DMS53 treated with DMSO at 0.1 percent for 48 hours (cell line): ENCODE measurements at regions not wholly inside any gene's neighbourhood (a gene's known extent, or its start where the extent isn't known, plus 50 kb on each side); places are given as distances from the start of the nearest gene placed in this dataset.
A peak's percentile ranks its signal among the peaks of the same experiment; 100 is the strongest.
"Not testable (repeated sequence)": the region's sequence is repeated elsewhere in the genome, so short reads cannot be mapped to it uniquely, and the experiment has no call there.

Experiments
- DNase-seq: peaks from one replicate; lab custom pipeline; 2025; ENCODE audit not compliant: unreplicated experiment; lab: John Stamatoyannopoulos, UW

DNA sequence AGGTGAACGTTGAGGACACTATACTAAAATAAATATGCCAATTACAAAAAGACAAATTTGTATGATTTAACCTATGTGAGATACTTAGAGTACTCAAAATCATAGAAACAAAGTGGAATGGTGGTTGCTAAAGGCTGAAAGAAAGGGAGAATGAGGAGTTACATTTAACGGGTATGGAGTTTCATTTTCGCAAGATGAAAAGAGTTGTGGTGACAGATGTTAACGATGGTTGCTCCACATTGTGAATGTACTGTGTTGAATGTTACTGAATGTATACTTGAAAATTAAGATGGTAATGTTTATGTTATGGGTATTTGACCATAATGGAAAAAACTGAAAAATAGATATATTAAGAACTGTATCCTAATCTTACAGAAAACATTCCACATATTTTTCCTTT, 51.3 kb upstream of the MOCS2 start:
- DNase-seq, result no peak

DNA sequence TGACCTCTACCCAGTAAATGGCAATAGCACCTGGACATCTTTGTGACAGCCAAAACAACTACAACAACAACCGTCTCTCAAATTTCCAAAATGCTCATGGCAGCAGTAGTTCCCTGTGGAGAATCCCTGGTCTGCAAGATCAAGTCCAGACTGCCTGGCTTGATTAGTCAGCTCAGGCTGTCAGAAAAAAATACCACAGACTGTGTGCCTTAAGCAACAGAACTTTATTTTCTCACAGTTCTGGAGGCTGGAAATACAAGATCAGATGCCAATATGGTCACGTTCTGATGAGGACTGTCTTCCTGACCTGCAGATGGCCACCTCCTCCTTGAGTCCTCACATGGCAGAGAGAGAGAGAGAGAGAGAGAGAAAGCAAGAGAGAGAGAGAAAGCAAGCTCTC, 52.3 kb upstream of the MOCS2 start:
- no peak for DNase-seq

DNA sequence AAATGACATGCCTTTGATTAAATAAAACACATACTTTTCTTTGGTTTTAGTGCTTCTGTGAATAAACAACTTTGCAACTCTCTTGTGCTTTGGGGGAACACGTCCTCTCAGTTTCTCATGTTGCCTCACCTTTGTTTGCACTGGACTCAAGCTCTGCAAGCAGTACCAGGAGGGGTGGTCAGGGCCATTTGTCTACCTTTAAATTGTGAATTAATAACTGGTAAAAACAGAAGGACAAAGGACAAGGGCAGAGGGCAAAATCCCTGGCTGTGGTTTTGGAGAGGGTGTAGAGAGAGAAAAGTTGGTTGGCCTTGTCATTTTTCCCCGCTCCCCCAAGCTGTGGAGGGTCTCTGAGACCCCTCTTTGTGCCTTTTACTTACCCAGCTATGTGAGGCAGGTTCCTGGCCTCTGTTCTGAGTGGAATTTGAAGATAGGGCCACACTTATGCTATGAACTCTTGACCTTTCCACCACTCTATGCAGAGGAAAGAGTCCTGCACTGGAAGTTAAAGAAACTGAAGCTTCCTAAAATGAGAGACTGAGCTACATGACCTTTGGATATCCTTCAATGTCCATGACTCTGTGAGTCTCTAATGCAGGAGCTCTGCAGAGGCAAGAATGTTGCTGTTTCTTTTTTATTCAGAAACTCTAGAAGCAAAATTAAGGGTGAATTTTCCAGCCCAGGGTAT, 55.1 kb upstream of the MOCS2 start:
- DNase-seq, result no peak

DNA sequence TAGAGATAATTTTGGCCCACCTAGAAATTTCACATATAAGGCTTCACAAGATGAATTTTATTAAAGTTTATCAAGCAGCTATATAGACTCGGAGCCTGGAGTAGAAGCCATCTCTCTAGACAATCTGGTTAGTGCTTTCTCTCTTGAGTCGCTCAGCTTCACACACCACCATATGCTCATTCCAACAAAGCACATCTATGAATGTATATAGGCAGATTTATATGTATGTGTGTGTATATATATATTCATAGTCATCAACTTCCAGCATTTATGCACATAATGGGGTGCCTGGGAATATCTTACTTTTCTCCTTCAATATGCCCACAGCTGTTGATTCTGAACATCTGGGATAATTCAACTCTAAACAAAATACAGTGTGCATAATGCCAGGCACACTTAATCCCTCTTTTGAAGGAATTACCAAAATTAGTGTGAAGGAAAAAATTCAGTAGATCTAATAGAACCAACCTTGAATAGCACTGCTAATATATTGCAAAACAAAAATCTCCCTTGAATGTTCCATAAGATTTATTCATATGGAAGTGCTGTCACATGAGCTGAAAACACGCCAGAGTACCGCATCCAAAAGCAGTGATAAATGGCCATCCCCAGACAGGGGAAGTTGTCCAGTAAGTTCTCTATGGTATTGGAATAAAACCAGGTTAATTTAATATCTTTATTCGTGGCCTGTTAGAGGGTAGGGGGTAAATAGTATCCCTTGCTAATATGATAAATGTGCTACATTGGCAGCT, 56.0 kb upstream of the MOCS2 start:
- DNase-seq, result no peak

DNA sequence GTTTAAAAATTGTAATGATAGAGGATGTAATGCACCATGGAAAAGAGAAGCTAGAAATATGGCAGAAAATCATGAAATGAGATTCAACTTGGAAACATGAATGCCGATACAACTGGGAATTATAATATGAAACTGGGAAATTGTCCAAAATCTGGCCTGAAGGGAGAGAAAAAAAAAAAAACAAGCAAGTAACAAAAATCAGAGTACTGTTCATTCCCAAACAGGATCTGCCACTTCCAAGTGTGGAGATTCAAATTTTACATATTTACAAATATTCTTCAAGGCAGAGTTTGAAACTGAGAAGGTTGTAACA, 56.6 kb upstream of the MOCS2 start:
- DNase-seq, result no peak

DNA sequence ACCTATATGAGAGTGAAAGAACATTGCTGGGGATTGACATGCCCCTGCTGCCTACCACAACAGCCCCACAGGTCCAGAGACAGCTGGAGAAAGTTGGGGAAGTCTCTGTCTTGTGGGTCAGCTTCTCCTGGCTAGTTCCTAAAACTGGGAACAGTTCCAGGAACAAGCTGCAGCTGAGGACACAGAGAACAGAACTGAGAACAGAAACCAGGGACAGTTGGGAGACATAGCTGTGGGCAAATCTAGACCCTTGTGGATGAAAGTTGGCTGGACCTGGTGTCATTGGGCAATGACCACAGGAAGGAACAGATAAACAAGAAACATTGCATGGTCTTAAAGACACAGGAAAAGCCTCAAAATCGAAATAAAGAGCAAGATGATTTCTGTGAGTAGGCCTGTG, 58.3 kb upstream of the MOCS2 start:
- DNase-seq, result no peak

DNA sequence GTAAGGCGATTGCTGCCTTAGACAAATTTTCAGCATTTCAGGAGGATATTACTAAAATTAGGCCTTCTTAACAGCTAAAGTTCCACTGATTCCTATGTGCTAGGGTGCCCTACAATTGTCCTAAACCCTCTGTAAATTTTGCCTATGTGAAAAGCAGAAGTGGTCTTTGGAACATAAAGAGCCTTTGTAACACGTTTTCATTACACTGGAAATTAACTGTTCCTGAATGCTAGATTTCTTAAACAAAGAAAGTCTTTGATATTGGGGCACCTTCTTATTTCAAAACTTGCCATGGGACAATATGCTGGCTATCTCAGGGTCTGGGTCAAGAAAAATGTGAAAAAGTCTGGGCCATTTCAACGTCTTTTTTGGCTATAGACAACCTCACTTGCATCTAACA, 60.4 kb upstream of the MOCS2 start:
- DNase-seq, result no peak

DNA sequence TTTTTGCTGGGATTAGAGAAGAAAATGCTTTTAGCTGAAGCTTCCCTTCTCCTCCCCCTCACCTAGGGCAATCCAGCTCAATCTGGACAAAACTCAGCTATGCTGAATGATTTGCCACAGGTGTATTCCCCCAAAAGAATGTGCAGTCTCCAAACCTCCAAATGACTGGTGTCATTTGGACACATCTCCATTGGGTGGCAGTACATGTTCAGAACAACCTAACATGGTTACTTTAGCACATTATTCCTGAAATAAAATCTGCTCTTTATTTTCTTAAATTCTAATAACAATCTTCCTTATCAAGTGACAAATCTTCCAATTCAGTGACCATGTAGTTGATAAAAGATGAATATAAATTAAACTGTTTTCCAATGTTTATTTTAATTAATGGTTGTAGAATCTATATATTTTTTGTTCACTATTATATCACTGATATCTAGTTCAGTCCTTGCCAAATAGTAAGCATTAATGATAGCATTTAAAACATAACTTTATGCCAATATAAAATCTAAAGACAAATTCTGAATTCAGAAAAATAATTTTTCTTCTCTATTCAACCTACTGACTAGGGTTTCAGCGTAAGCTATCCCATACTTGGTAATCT, 61.3 kb upstream of the MOCS2 start:
- peak; percentile 29 for DNase-seq

DNA sequence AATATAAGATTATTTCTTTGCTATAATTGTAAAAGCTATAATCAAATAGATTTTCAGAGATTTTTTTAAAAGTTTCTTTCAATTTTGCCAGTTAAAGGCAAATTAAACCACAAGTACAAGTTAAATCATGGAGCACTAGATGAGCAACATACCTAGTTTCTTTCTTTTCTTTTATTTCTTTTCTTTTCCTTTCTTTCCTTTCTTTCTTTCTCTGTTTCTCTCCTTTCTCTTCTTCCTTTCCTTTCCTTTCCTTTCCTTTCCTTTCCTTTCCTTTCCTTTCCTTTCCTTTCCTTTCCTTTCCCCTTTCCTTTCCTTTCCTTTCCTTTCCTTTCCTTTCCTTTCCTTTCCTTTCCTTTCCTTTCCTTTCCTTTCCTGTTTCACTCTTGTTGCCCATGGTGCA, 62.5 kb upstream of the MOCS2 start:
- not testable (repeated sequence) for DNase-seq

DNA sequence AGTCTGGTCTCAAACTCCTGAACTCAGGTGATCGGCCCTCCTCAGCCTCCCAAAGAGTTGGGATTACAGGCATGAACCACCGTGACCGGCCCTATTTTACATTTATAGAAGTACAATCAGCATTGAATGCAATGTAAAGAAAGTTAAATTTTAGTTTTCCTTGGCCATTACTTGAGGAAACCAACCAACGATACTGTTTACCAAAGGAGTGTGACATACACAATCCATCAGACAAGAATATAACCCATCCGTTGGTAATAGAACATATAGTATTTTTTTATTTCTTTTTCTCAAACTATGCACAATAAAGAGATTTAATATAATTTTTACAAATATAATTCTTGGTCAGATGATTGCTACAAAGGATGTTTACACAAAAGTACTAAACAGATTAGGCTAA, 63.1 kb upstream of the MOCS2 start:
- DNase-seq, result no peak

DNA sequence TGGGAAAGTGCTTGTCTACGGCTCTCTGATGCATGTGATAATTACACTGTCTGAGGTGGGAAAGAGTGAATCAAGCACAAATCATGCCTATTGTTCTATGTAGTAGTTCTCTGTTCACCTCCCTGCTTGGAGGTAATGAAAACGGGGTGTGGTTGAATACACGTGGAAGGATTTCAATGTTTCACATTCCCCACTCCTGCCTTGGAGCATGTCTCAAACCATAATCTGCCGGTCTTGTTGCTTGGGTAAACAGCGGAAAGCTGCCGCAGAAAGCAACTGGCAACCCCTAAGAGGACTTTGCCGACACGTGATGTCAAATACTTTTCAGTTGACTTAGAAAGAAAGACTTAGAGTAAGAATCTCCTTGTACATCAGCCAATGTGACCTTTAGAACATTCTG, 63.5 kb upstream of the MOCS2 start:
- no peak for DNase-seq

DNA sequence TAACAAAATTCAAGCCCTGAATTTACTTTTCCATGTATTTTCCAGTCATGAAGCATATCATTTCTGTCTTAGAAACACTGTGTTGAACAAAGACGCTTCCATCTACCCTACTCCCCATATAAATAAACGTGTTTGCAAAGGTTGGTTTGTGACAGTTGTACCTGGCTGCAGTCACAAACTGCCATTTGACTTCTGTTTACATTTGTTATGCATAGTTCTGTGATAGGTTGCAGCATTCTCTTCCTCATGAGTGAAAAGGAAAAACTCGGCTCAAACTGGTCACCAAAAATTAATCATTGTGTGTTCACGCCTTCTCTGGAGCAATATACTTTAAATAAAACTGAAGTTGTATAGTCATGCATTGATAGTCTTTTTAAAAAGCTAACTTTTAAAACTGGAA, 69.3 kb upstream of the MOCS2 start:
- DNase-seq, result no peak

DNA sequence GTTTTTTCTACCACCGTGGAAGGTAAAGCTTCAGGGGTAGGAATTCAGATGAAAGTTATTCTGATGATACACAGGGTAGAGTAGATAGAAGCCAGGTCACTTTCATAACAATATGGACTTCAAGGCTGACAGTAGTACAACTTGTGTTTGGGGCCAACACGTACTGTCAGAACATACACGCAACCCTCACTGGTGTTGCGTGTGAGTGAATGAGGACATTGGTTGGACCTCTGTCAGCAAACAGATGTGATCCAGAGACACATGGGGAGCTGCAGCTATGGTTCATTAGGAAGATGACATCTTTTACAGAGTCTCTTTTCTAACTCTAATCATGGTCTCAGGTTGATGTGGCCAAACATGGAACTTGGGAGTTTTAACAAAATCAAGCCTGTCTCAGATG, 70.1 kb upstream of the MOCS2 start:
- no peak for DNase-seq

DNA sequence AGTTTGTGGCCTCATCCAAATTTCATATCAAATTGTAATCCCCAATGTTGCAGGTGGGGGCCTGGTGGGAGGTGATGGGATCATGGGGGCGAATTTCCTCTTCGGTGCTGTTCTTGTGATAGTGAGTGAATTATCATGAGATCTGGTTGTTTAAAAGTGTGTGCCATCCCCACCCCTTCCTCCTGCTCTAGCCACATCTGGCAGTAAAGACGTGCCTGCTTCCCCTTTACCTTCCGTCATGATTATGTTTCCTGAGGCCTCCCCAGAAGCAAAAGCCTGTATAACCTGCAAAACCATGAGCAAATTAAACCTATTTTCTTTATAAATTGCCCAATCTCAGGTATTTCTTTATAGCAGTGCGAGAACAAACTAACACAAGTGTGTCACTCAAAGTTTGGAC, 71.0 kb upstream of the MOCS2 start:
- DNase-seq, result no peak

DNA sequence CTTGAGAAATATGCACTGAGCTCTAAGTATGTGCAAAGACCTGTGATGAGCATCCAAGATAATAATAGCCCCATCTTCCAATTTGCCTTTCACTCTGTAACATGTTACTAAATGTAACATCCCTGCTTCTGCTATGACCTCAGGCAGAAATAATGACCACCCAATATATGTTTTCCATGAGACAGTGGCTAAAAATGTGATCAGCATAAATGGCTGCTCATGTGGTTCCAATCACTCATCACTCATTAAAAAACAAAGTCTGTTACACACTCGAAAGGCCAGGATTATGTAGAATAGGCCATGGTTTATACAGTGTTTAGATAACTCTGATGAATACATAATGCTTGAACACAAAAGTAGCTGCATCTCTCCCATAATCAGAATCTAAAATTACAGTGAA, 71.4 kb upstream of the MOCS2 start:
- DNase-seq, result no peak

DNA sequence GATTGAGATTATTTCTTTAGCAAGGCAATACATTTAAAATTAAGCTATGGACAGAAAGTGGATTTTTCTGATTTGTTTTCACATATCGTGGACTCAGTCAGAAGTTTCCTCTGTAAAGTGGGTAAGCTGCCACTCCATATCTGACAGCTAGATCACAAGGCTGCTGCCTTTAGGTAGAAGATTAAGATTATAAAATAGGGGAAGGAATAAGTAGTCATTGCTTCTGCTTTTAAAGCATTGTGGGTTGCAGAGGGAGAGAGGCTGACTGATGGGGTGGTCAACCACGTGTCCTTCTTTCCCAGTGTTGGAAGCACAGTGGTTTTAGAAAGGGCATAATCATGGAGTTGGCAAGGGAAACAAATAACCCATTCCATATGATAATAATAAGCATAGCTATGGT, 74.3 kb upstream of the MOCS2 start:
- DNase-seq, result no peak

DNA sequence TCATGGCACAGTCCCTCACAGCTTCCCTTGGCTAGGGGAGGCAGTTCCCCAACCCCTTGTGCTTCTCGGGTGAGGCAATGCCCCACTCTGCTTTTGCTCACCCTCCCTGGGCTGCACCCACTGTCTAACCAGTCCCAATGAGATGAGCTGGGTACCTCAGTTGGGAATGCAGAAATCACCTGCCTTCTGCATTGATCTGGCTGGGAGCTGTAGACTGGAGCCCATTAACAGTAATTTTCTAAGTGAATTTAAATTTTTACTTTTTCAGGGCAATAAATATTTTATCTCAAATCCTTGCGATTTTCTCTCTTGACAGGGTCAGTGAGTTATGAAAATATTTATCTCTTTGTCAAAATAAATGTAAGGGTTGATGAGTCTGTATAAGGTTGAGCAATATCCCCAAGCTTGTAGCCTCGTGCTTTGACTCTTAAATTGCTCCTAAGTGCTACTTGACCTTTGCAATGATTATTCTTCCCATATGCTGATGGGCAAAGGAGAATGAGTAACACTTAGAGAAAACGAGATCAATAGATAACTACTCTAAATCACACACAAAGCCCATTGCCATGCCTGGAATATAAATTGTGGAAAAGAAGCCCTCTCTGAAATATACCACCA, 82.1 kb upstream of the MOCS2 start:
- peak; percentile 29 for DNase-seq

DNA sequence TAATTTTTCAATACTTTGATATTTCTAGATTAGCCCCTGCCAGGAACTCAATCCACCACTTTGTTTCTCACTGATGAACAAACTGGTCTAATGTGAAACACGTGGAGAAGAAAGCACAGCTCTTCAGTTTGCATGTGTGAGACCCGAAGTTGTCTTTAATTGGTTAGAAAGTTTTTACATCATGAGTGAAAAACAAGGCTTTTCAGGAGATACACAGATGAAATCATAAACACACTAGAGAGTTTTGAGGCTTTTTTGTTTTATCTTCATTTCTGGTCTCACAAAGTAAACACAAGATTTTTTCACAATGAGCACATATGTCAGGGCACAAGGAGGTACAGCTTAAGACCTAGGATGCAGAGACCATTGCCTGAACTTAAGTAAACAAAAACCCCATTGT, 84.5 kb upstream of the MOCS2 start:
- DNase-seq, result no peak

DNA sequence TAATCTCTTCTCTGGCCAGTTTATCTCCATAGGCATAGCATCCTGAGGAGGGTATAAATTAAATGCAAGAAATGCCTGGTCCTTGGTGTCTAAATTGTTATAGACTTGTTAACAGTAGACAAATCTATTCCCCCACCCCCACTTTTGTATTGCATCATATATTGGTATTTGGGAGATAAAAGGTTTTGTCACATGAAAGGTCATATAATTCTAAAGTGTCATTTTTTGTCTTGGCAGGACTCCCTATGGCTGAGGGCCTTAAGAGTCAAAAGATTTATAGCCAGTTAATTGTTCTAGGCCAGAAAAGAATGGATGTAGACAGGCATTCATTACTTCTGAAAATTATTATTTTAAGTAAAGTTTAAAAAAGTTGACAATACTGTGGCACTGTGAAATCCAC, 90.3 kb upstream of the MOCS2 start:
- DNase-seq, result no peak

DNA sequence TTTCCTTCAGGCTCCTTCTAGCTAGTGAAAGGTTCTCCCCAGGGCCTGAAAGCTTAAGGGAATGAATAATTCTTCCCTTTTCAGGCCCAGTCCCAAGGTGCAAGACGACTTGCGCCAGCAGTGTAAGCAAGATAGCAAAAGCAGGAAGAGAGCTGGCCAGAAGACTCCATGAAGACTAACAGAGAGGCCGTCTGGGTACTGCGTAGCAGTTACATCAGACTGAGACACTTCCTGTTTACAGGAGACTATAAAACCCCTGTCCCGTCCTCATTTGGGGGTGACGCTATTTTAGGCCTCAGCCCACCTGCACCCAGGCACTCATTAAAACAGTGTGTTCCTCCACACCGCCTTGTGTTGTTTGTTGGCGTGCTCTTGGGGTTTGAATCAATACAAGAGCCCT, 90.7 kb upstream of the MOCS2 start:
- DNase-seq, result no peak

DNA sequence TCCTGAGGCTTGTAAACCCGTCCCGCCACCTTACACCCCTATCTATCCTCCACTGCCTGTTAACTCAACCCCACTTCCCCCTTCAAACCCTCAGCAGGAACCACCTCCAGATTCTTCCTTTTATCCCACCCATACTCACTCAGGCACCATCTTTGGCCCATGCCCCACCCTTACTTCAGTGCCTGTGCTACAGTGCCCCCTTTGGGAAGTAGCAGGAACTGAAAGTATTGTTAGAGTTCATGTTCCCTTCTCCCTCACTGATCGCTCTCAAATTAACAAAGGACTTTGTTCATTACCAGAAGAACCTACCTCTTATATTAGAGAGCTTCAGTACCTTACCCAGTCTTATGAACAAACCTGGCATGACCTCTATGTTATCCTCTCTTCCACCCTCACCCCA, 92.2 kb upstream of the MOCS2 start:
- no peak for DNase-seq

DNA sequence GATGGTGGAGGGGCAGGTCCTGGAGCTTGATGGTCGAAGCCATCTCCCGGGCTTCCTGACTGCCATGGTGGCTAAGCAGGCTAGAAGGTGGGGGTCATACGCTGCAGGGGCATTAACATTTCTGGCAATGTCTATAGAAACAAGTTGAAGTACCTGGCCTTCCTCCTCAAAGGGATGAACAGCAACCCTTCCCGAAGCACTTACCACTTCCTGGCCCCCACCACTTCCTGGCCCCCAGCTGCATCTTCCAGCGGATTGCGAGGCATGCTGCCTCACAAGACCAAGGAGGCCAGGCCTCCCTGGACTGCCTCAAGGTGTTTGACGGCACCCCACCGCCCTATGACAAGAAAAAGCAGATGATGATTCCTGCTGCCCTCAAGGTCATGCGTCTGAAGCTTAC, 97.0 kb upstream of the MOCS2 start:
- no peak for DNase-seq
